GM19397 (cell line): ENCODE measurements at regions not wholly inside any gene's neighbourhood (a gene's known extent, or its start where the extent isn't known, plus 50 kb on each side); places are given as distances from the start of the nearest gene placed in this dataset.

Experiments
- ATAC-seq: cut with Tn5 transposase; IDR thresholded peaks from one replicate; pipeline ENCODE4 v1.9.1; 2021; ENCODE audit warnings: mild to moderate bottlenecking, moderate library complexity; ENCODE audit not compliant: unreplicated experiment

GRCh38 chr5:97832645-97833296, 649.7 kb upstream of the RIOK2 start:
- no peak for ATAC-seq

- ATAC-seq = no peak
These were observed 651.5 kb upstream of the RIOK2 start for GRCh38 chr5:97834561-97834960.

GRCh38 chr5:97835112-97835511, 652.1 kb upstream of the RIOK2 start:
- ATAC-seq = no peak

GRCh38 chr5:97836816-97837215, 653.8 kb upstream of the RIOK2 start:
- ATAC-seq = no peak

- peak; percentile 92 for ATAC-seq
These were observed 655.2 kb upstream of the RIOK2 start for GRCh38 chr5:97838214-97838613.

- no peak for ATAC-seq
These were observed 656.5 kb upstream of the RIOK2 start for GRCh38 chr5:97839341-97840086.

- ATAC-seq = no peak
These were observed 657.6 kb upstream of the RIOK2 start for GRCh38 chr5:97840643-97841042.

- no peak for ATAC-seq
These were observed 659.6 kb upstream of the RIOK2 start for GRCh38 chr5:97842687-97843086.

- ATAC-seq = no peak
These were observed 661.8 kb upstream of the RIOK2 start for GRCh38 chr5:97844797-97845196.

- no peak for ATAC-seq
These were observed 663.6 kb upstream of the RIOK2 start for GRCh38 chr5:97846643-97847042.

GRCh38 chr5:97847920-97848631, 665.0 kb upstream of the RIOK2 start:
- no peak for ATAC-seq

- no peak for ATAC-seq
These were observed 668.0 kb upstream of the RIOK2 start for GRCh38 chr5:97851036-97851435.

- no peak for ATAC-seq
These were observed 672.1 kb upstream of the RIOK2 start for GRCh38 chr5:97854871-97855762.

- ATAC-seq = no peak
These were observed 691.4 kb upstream of the RIOK2 start for GRCh38 chr5:97874491-97874890.

GRCh38 chr5:97876272-97876671, 693.2 kb upstream of the RIOK2 start:
- ATAC-seq = no peak

GRCh38 chr5:97877588-97877987, 694.5 kb upstream of the RIOK2 start:
- ATAC-seq = no peak

GRCh38 chr5:97888439-97888838, 705.4 kb upstream of the RIOK2 start:
- peak; percentile 90 for ATAC-seq

- ATAC-seq = no peak
These were observed 708.9 kb upstream of the RIOK2 start for GRCh38 chr5:97891971-97892370.

- no peak for ATAC-seq
These were observed 720.7 kb upstream of the RIOK2 start for GRCh38 chr5:97903742-97904141.

- ATAC-seq = no peak
These were observed 723.1 kb upstream of the RIOK2 start for GRCh38 chr5:97906135-97906534.
